WTC11 (cell line): ENCODE measurements at regions not wholly inside any gene's neighbourhood (a gene's known extent, or its start where the extent isn't known, plus 50 kb on each side); places are given as distances from the start of the nearest gene placed in this dataset.

ENCODE experiments used
- ETV6 ChIP-seq: sonication (generic); formaldehyde crosslinking; IDR thresholded peaks from 2 replicates; pipeline ENCODE4 v1.8.1; 2022; ENCODE audit warnings: mild to moderate bottlenecking, missing genetic modification reagents
- IRF2 ChIP-seq: sonication (generic); formaldehyde crosslinking; IDR thresholded peaks from 2 replicates; pipeline ENCODE4 v1.8.0; 2022; ENCODE audit warnings: low read depth, missing genetic modification reagents, borderline replicate concordance
- TF ChIP-seq, protein P1 (sequence below): fragments of 200-600 bp; IDR thresholded peaks from 2 replicates; pipeline ENCODE4 v1.8.0; 2022; ENCODE audit warnings: antibody characterized with exemption
- TF ChIP-seq, protein P2 (sequence below): sonication (generic); formaldehyde crosslinking; IDR thresholded peaks from 2 replicates; pipeline ENCODE4 v1.8.1; 2022; ENCODE audit warnings: low read depth, missing genetic modification reagents, borderline replicate concordance

DNA sequence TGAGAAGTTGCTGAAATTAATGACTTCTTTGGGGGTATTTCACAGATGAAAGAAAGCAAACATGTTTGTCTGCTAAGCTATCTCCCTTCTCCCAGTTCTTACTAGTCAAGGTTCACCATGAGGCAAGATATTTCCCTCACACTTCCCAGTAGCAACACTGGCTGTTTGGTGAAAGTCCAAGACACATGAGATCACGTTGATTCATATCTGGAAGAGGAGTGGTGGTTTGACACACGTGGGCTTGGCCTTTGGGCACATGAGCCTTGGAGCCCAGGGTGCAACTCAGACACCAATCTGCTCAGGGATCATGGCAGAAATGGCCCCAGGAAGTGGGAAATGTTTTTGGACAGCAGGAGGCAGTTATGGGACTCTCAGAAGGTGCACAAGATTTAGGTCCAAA, 66.1 kb upstream of the APCDD1 start:
- TF ChIP-seq IRF2 (CRISPR knock-in tag) (no peak), ETV6 (CRISPR knock-in tag) (no peak)
- TF ChIP-seq, protein P1, sequence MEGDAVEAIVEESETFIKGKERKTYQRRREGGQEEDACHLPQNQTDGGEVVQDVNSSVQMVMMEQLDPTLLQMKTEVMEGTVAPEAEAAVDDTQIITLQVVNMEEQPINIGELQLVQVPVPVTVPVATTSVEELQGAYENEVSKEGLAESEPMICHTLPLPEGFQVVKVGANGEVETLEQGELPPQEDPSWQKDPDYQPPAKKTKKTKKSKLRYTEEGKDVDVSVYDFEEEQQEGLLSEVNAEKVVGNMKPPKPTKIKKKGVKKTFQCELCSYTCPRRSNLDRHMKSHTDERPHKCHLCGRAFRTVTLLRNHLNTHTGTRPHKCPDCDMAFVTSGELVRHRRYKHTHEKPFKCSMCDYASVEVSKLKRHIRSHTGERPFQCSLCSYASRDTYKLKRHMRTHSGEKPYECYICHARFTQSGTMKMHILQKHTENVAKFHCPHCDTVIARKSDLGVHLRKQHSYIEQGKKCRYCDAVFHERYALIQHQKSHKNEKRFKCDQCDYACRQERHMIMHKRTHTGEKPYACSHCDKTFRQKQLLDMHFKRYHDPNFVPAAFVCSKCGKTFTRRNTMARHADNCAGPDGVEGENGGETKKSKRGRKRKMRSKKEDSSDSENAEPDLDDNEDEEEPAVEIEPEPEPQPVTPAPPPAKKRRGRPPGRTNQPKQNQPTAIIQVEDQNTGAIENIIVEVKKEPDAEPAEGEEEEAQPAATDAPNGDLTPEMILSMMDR, result no peak
- TF ChIP-seq, protein P2, sequence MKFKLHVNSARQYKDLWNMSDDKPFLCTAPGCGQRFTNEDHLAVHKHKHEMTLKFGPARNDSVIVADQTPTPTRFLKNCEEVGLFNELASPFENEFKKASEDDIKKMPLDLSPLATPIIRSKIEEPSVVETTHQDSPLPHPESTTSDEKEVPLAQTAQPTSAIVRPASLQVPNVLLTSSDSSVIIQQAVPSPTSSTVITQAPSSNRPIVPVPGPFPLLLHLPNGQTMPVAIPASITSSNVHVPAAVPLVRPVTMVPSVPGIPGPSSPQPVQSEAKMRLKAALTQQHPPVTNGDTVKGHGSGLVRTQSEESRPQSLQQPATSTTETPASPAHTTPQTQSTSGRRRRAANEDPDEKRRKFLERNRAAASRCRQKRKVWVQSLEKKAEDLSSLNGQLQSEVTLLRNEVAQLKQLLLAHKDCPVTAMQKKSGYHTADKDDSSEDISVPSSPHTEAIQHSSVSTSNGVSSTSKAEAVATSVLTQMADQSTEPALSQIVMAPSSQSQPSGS (CRISPR knock-in tag), result no peak
